Breast epithelium (tissue), 3 donors: ENCODE measurements at regions not wholly inside any gene's neighbourhood (a gene's known extent, or its start where the extent isn't known, plus 50 kb on each side); places are given as distances from the start of the nearest gene placed in this dataset.

ENCODE experiments used
- POLR2A ChIP-seq: fragments of 450-650 bp; IDR thresholded peaks from one replicate; pipeline ENCODE4 v1.6.1; 2016; ENCODE audit warnings: antibody characterized with exemption, mild to moderate bottlenecking, moderate library complexity
- POLR2AphosphoS5 ChIP-seq, 3 donors: sonication (generic); formaldehyde crosslinking; IDR thresholded peaks; one replicate each; pipeline ENCODE4 v1.6.1; 2017; ENCODE audit warnings: antibody characterized with exemption in 3 of 3
- TF ChIP-seq, protein P1 (sequence below), 3 donors: fragments of 450-650 bp; IDR thresholded peaks; one replicate each; pipeline ENCODE4 v1.5.1; 2016 to 2017; ENCODE audit warnings: antibody characterized with exemption in 3 of 3, mild to moderate bottlenecking in 3 of 3, moderate library complexity in 3 of 3

- TF ChIP-seq, protein P1, sequence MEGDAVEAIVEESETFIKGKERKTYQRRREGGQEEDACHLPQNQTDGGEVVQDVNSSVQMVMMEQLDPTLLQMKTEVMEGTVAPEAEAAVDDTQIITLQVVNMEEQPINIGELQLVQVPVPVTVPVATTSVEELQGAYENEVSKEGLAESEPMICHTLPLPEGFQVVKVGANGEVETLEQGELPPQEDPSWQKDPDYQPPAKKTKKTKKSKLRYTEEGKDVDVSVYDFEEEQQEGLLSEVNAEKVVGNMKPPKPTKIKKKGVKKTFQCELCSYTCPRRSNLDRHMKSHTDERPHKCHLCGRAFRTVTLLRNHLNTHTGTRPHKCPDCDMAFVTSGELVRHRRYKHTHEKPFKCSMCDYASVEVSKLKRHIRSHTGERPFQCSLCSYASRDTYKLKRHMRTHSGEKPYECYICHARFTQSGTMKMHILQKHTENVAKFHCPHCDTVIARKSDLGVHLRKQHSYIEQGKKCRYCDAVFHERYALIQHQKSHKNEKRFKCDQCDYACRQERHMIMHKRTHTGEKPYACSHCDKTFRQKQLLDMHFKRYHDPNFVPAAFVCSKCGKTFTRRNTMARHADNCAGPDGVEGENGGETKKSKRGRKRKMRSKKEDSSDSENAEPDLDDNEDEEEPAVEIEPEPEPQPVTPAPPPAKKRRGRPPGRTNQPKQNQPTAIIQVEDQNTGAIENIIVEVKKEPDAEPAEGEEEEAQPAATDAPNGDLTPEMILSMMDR (IDR thresholded peaks at IDR 0.05), result no peak
- TF ChIP-seq POLR2A, result no peak
- no peak for TF ChIP-seq POLR2AphosphoS5 (IDR thresholded peaks at IDR 0.05)
Measured at GRCh38 chr13:56110751-56111150, 1030.0 kb upstream of the PRR20A start.
